H9 (cell line): ENCODE measurements at regions not wholly inside any gene's neighbourhood (a gene's known extent, or its start where the extent isn't known, plus 50 kb on each side); places are given as distances from the start of the nearest gene placed in this dataset.

Experiments used
- DNase-seq: peaks from one replicate; pipeline ENCODE4 v3.0.0-alpha.2; 2017
- H2AFZ ChIP-seq: one replicate; pipeline ENCODE4 v1.6.1; 2013; ENCODE audit warnings: mild to moderate bottlenecking, low read length, control low read depth, moderate library complexity
- H2AK5ac ChIP-seq: 2 replicates; pipeline ENCODE4 v1.6.1; 2013; ENCODE audit warnings: low read length, control low read depth, mixed read lengths; ENCODE audit not compliant: insufficient read length
- H2BK120ac ChIP-seq: one replicate; pipeline ENCODE4 v1.6.1; 2013; ENCODE audit warnings: low read depth, mild to moderate bottlenecking, low read length, control low read depth, inconsistent platforms; ENCODE audit not compliant: poor library complexity, severe bottlenecking
- H2BK12ac ChIP-seq: 2 replicates; pipeline ENCODE4 v1.6.1; 2013; ENCODE audit warnings: low read length, control low read depth, mixed read lengths, low read depth; ENCODE audit not compliant: insufficient read length
- H2BK15ac ChIP-seq: 2 replicates; pipeline ENCODE4 v1.6.1; 2013; ENCODE audit warnings: low read depth, low read length, control low read depth
- H2BK20ac ChIP-seq: one replicate; pipeline ENCODE4 v1.6.1; 2013; ENCODE audit warnings: low read depth, mild to moderate bottlenecking, low read length, control low read depth, inconsistent platforms; ENCODE audit not compliant: poor library complexity, severe bottlenecking
- H2BK5ac ChIP-seq: 2 replicates; pipeline ENCODE4 v1.6.1; 2013; ENCODE audit warnings: low read length, control low read depth, mixed read lengths; ENCODE audit not compliant: insufficient read length
- H3K14ac ChIP-seq: 2 replicates; pipeline ENCODE4 v1.6.1; 2013; ENCODE audit warnings: low read length, control low read depth; ENCODE audit not compliant: insufficient read depth
- H3K18ac ChIP-seq: 2 replicates; pipeline ENCODE4 v1.6.1; 2013; ENCODE audit warnings: low read depth, mild to moderate bottlenecking, mixed read lengths, low read length, control low read depth; ENCODE audit not compliant: insufficient read length
- H3K23ac ChIP-seq: 2 replicates; pipeline ENCODE4 v1.6.1; 2013; ENCODE audit warnings: low read length, control low read depth, mixed read lengths, low read depth; ENCODE audit not compliant: insufficient read length
- H3K23me2 ChIP-seq: 2 replicates; pipeline ENCODE4 v1.6.1; 2013; ENCODE audit warnings: low read depth, mild to moderate bottlenecking, mixed read lengths, low read length, control low read depth; ENCODE audit not compliant: insufficient read length, poor library complexity, severe bottlenecking
- H3K27ac ChIP-seq: 2 replicates; pipeline ENCODE4 v1.5.1; 2013; ENCODE audit warnings: low read length, control low read depth, mixed read lengths, low read depth; ENCODE audit not compliant: insufficient read length
- H3K27me3 ChIP-seq: 2 replicates; pipeline ENCODE4 v1.6.1; 2013; ENCODE audit warnings: low read length, control low read depth, inconsistent platforms; ENCODE audit not compliant: insufficient read depth
- H3K4ac ChIP-seq: 2 replicates; pipeline ENCODE4 v1.6.1; 2013; ENCODE audit warnings: low read depth, mild to moderate bottlenecking, control low read depth, inconsistent platforms, low read length, moderate library complexity
- H3K4me1 ChIP-seq: 2 replicates; pipeline ENCODE4 v1.6.1; 2013; ENCODE audit warnings: low read length, control low read depth, inconsistent platforms; ENCODE audit not compliant: insufficient read depth
- H3K4me2 ChIP-seq: 2 replicates; pipeline ENCODE4 v1.6.1; 2013; ENCODE audit warnings: low read length, control low read depth, mixed read lengths; ENCODE audit not compliant: insufficient read length, insufficient read depth
- H3K56ac ChIP-seq: 2 replicates; pipeline ENCODE4 v1.6.1; 2013; ENCODE audit warnings: low read depth, mild to moderate bottlenecking, mixed read lengths, low read length, control low read depth; ENCODE audit not compliant: insufficient read length
- H3K79me1 ChIP-seq: 2 replicates; pipeline ENCODE4 v1.6.1; 2013; ENCODE audit warnings: low read depth, mild to moderate bottlenecking, moderate library complexity, low read length, control low read depth, inconsistent platforms; ENCODE audit not compliant: insufficient read depth, poor library complexity, severe bottlenecking
- H3K79me2 ChIP-seq: 2 replicates; pipeline ENCODE4 v1.6.1; 2013; ENCODE audit warnings: low read length, control low read depth, inconsistent platforms; ENCODE audit not compliant: insufficient read depth
- H3K9ac ChIP-seq: 2 replicates; pipeline ENCODE4 v1.6.1; 2013; ENCODE audit warnings: low read length, control low read depth, mixed read lengths; ENCODE audit not compliant: insufficient read length; ENCODE audit errors: extremely low read depth
- H3K9me3 ChIP-seq: one replicate; pipeline ENCODE4 v1.6.1; 2013; ENCODE audit warnings: low read depth, low read length, inconsistent platforms; ENCODE audit not compliant: control insufficient read depth
- H3T11ph ChIP-seq: one replicate; pipeline ENCODE4 v1.6.1; 2013; ENCODE audit warnings: mild to moderate bottlenecking, low read length, control low read depth, inconsistent platforms
- H4K20me1 ChIP-seq: one replicate; pipeline ENCODE4 v1.6.1; 2013; ENCODE audit not compliant: control insufficient read depth, insufficient read length, insufficient read depth
- H4K5ac ChIP-seq: 2 replicates; pipeline ENCODE4 v1.6.1; 2013; ENCODE audit warnings: low read depth, mild to moderate bottlenecking, mixed read lengths, low read length, control low read depth; ENCODE audit not compliant: insufficient read length
- H4K8ac ChIP-seq: replicated peaks from 2 replicates; pipeline ENCODE4 v1.6.1; 2013; ENCODE audit warnings: low read length, control low read depth, mixed read lengths, low read depth; ENCODE audit not compliant: insufficient read length
- H4K91ac ChIP-seq: 2 replicates; pipeline ENCODE4 v1.6.1; 2013; ENCODE audit warnings: low read depth, mild to moderate bottlenecking, moderate library complexity, mixed read lengths, low read length, control low read depth; ENCODE audit not compliant: insufficient read length
- H3K27ac Mint-ChIP-seq, 3 experiments: 2 replicates in 2 of 3; 3 replicates in 1 of 3; pipeline ENCODE4 v1.8.0; 2020 to 2021; ENCODE audit warnings: mixed read lengths in 3 of 3, mild to moderate bottlenecking in 1 of 3, moderate library complexity in 1 of 3
- H3K27me3 Mint-ChIP-seq: 2 replicates; pipeline ENCODE4 v1.8.0; 2021; ENCODE audit warnings: low read depth, mild to moderate bottlenecking, moderate library complexity, mixed read lengths
- H3K36me3 Mint-ChIP-seq, 3 experiments: 2 replicates in 2 of 3; 3 replicates in 1 of 3; pipeline ENCODE4 v1.8.0; 2020 to 2021; ENCODE audit warnings: low read depth in 3 of 3, mixed read lengths in 3 of 3; ENCODE audit not compliant: insufficient read depth in 1 of 3
- H3K4me1 Mint-ChIP-seq, 2 experiments: 2 replicates each; pipeline ENCODE4 v1.8.0; 2020; ENCODE audit warnings: mixed read lengths in 2 of 2
- H3K4me3 Mint-ChIP-seq, 2 experiments: 2 replicates in 1 of 2; 3 replicates in 1 of 2; pipeline ENCODE4 v1.8.0; 2020 to 2021; ENCODE audit warnings: mild to moderate bottlenecking in 2 of 2, mixed read lengths in 2 of 2, moderate library complexity in 1 of 2
- H3K9me3 Mint-ChIP-seq, 2 experiments: 2 replicates in 1 of 2; 3 replicates in 1 of 2; pipeline ENCODE4 v1.8.0; 2020; ENCODE audit warnings: mild to moderate bottlenecking in 2 of 2, mixed read lengths in 2 of 2, moderate library complexity in 1 of 2
- WGBS: extraction: QIAGEN DNeasy Blood & Tissue Kit; methylation state at CpG from one replicate; pipeline ENCODE4 v1.1.7; 2013; ENCODE audit warnings: missing lambda C conversion rate, low lambda C conversion rate, mixed read lengths; ENCODE audit not compliant: insufficient read length; ENCODE audit errors: extremely low coverage; 5-methylcytosine and 5-hydroxymethylcytosine counted together
- TF ChIP-seq, protein P1 (sequence below): fragments of 200-600 bp; sonication (generic); conservative IDR thresholded peaks from 3 replicates; pipeline ENCODE4 v1.8.0; 2021; ENCODE audit warnings: antibody characterized with exemption, mild to moderate bottlenecking

DNA sequence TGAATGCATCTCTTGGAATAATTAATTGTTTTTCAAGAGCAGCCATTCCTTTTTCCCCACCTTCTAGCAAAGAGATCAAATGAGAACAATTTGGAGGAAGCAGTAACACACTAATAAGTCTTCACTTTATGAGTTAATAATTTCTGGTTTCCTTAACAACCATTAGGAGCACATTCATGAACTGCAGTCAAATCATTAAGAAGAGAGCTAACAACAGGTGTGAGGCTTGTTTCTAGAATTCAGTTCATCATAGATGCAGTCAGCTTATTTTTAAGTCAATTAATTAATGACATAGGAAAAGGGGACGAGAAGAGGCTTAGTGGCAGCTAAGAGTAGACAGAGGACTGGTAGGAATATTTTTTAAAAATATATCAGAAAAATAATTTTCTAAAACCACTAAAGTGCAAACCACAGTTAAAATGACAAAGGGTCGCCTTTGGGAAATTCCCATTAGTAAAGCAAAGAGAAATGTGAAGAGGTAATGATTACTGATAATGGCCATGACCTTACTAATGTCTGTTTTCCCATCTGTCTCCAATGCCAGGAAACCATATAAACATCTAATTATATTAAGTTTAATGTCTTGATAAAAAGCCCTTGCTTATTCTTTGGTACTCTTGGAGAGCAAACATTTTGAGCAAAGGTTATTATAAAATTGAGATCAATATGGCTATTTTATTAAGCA is 184.2 kb downstream of the KCNJ2 start:
- H3K9ac ChIP-seq: no peak overlapping the region
- Mint-ChIP-seq H3K27me3 (0 out of 2 replicates have a peak, but pooled peaks cover 2% of the 10 kb centered on the region), H3K9me3 (no peaks in the 10 kb centered on the region; a peak in 1 of 5 replicates), H3K27ac (no peak overlapping the region; a peak in 1 of 7 replicates), H3K4me3 (no peak overlapping the region), H3K4me1 (peaks cover 0 to 7% of the 10 kb centered on the region in 2 experiments; a peak in 2 of 4 replicates), H3K36me3 (no peaks in the 10 kb centered on the region; a peak in 1 of 7 replicates)
- no peak overlapping the region for H3K4me2 ChIP-seq
- no peaks in the 10 kb centered on the region for H3K79me1 ChIP-seq
- no peaks in the 10 kb centered on the region for H3K23me2 ChIP-seq
- no peak overlapping the region for H2BK5ac ChIP-seq
- H3T11ph ChIP-seq: no peak overlapping the region
- H3K9me3 ChIP-seq: no peaks in the 10 kb centered on the region
- no peak overlapping the region for H3K18ac ChIP-seq
- no peaks in the 10 kb centered on the region for H3K79me2 ChIP-seq
- H2BK12ac ChIP-seq: no peak overlapping the region
- no peak overlapping the region for H4K5ac ChIP-seq
- no peak overlapping the region for H3K14ac ChIP-seq
- no peak overlapping the region for H3K4ac ChIP-seq
- H2AK5ac ChIP-seq: no peak overlapping the region
- DNase-seq: no peak
- TF ChIP-seq, protein P1, sequence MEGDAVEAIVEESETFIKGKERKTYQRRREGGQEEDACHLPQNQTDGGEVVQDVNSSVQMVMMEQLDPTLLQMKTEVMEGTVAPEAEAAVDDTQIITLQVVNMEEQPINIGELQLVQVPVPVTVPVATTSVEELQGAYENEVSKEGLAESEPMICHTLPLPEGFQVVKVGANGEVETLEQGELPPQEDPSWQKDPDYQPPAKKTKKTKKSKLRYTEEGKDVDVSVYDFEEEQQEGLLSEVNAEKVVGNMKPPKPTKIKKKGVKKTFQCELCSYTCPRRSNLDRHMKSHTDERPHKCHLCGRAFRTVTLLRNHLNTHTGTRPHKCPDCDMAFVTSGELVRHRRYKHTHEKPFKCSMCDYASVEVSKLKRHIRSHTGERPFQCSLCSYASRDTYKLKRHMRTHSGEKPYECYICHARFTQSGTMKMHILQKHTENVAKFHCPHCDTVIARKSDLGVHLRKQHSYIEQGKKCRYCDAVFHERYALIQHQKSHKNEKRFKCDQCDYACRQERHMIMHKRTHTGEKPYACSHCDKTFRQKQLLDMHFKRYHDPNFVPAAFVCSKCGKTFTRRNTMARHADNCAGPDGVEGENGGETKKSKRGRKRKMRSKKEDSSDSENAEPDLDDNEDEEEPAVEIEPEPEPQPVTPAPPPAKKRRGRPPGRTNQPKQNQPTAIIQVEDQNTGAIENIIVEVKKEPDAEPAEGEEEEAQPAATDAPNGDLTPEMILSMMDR: no peak
- H3K56ac ChIP-seq: no peak overlapping the region
- no peak overlapping the region for H2AFZ ChIP-seq
- no peak overlapping the region for H4K91ac ChIP-seq
- no peak overlapping the region for H3K27ac ChIP-seq
- no peaks in the 10 kb centered on the region for H3K27me3 ChIP-seq
- H3K4me1 ChIP-seq: no peaks in the 10 kb centered on the region
- no peaks in the 10 kb centered on the region for H4K20me1 ChIP-seq
- H2BK15ac ChIP-seq: no peak overlapping the region
- H2BK20ac ChIP-seq: no peak overlapping the region
- no peak overlapping the region for H4K8ac ChIP-seq
- H2BK120ac ChIP-seq: no peak overlapping the region
- no CpG with 5 or more reads among the region's 2 CpGs for WGBS
- no peak overlapping the region for H3K23ac ChIP-seq
